ENCODE measurements at regions not wholly inside any gene's neighbourhood (a gene's known extent, or its start where the extent isn't known, plus 50 kb on each side); places are given as distances from the start of the nearest gene placed in this dataset.
A peak's percentile ranks its signal among the peaks of the same experiment; 100 is the strongest.

DNA sequence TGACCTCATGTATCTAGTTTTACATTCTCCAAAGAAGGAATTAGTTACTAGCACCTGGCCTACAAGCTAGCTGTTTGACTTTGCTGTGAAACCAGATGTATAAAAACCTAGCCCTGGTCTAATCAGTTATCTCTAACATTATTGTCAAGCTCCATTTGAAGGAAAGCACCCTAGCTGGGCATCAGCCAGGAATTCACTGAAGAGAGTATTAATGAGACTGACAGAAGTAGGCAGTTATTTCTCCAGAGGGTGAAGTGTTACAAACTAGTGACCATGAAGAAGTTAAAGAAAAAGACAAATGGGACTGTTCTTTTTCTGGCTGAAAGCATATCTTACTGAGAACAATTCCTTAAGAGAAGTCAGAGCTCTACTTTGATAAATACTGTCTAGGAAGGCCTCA is 2529.3 kb upstream of the PCDH20 start:
- FAIRE-seq (peak; percentile 51), DNase-seq (ENCODE audit: insufficient read length, low spot score) (no peak)
- TF ChIP-seq, protein P1, sequence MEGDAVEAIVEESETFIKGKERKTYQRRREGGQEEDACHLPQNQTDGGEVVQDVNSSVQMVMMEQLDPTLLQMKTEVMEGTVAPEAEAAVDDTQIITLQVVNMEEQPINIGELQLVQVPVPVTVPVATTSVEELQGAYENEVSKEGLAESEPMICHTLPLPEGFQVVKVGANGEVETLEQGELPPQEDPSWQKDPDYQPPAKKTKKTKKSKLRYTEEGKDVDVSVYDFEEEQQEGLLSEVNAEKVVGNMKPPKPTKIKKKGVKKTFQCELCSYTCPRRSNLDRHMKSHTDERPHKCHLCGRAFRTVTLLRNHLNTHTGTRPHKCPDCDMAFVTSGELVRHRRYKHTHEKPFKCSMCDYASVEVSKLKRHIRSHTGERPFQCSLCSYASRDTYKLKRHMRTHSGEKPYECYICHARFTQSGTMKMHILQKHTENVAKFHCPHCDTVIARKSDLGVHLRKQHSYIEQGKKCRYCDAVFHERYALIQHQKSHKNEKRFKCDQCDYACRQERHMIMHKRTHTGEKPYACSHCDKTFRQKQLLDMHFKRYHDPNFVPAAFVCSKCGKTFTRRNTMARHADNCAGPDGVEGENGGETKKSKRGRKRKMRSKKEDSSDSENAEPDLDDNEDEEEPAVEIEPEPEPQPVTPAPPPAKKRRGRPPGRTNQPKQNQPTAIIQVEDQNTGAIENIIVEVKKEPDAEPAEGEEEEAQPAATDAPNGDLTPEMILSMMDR (IDR thresholded peaks at IDR 0.05; ENCODE audit: insufficient read depth, missing control alignments) = no peak

- FAIRE-seq = no peak
- no peak for DNase-seq (ENCODE audit: insufficient read length, low spot score)
Observed at GRCh38 chr13:63942372-63942771, 2526.7 kb upstream of the PCDH20 start.

GRCh38 chr13:63938851-63939250 is 2523.2 kb upstream of the PCDH20 start:
- FAIRE-seq (no peak), DNase-seq (ENCODE audit: insufficient read length, low spot score) (no peak)
- TF ChIP-seq, protein P1 (IDR thresholded peaks at IDR 0.05; ENCODE audit: insufficient read depth, missing control alignments) = no peak

More at GRCh38 chr13:63942372-63942771, 2526.7 kb upstream of the PCDH20 start:
- TF ChIP-seq, protein P1 (IDR thresholded peaks at IDR 0.05; ENCODE audit: insufficient read depth, missing control alignments) = no peak

- DNase-seq (ENCODE audit: insufficient read length, low spot score) = no peak
- no peak for FAIRE-seq
- TF ChIP-seq, protein P1 (IDR thresholded peaks at IDR 0.05; ENCODE audit: insufficient read depth, missing control alignments) = no peak
Observed at GRCh38 chr13:63910511-63910910, 2494.9 kb upstream of the PCDH20 start.

- DNase-seq (ENCODE audit: insufficient read length, low spot score) (no peak), FAIRE-seq (no peak)
- TF ChIP-seq, protein P1 (IDR thresholded peaks at IDR 0.05; ENCODE audit: insufficient read depth, missing control alignments) = no peak
Observed at GRCh38 chr13:63909726-63910375, 2494.2 kb upstream of the PCDH20 start.

DNA sequence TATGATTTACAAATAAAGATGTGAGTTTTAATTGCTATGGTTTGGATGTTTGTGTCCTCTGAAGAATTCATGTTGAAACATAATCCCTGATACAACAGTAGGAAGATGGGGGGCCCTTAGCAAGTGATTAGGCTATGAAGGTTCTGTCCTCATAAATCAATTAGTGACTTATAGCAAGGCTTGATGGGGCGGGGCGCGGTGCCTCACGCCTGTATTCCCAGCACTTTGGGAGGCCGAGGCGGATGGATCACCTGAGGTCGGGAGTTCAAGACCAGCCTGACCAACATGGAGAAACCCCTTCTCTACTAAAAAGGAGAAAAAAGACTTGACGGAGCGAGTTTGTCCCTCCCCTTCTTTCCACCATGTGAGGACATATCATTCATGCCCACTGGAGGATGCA is 2486.5 kb upstream of the PCDH20 start:
- FAIRE-seq (no peak), DNase-seq (ENCODE audit: insufficient read length, low spot score) (no peak)
- TF ChIP-seq, protein P1 (IDR thresholded peaks at IDR 0.05; ENCODE audit: insufficient read depth, missing control alignments) = no peak

DNA sequence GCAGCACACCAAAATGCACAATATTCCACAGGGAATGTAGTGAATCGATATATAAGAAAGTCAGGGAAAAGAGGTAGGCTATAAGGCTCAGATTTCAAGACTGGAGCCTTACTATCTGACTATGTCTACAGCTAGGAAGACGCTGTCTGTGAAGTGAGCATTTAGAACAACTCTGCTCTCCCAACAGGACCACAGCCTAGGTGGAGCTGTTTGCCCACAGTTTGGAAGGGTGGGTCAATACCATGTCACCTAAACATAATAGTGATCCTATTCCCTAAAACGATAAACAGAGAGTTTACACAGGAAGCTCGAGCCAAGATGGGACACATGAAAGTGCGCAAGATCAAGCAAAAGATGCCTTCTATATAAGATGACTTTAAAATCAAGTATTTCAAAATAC is 2486.0 kb upstream of the PCDH20 start:
- no peak for FAIRE-seq
- TF ChIP-seq, protein P1 (IDR thresholded peaks at IDR 0.05; ENCODE audit: insufficient read depth, missing control alignments) = peak; percentile 9
- DNase-seq (ENCODE audit: insufficient read length, low spot score) = no peak
